Right lobe of liver (tissue), 6 donors: ENCODE measurements at regions not wholly inside any gene's neighbourhood (a gene's known extent, or its start where the extent isn't known, plus 50 kb on each side); places are given as distances from the start of the nearest gene placed in this dataset.
"Not testable (repeated sequence)": the region's sequence is repeated elsewhere in the genome, so short reads cannot be mapped to it uniquely, and the experiment has no call there.

Experiments used
- ATAC-seq, 4 donors: fragments of 200-7000 bp; cut with Tn5 transposase; one replicate each; pipeline ENCODE4 v1.9.1; 2020; ENCODE audit warnings: mild to moderate bottlenecking in 4 of 4, moderate library complexity in 4 of 4
- DNase-seq, 3 donors: peaks; one replicate each; pipeline ENCODE4 v3.0.0-alpha.2; 2020
- H3K27ac ChIP-seq, 3 donors: fragments of 200-600 bp; one replicate each; pipeline ENCODE4 v1.8.0; 2022
- H3K27me3 ChIP-seq, 2 donors: fragments of 200-600 bp; one replicate each; pipeline ENCODE4 v1.8.0; 2022
- H3K36me3 ChIP-seq, 4 donors: fragments of 200-600 bp; sonication (generic) in 1 of 4; one replicate each; pipeline versions ENCODE4 v1.5.1 to v1.8.0; 2017 to 2022; ENCODE audit warnings: control low read depth in 1 of 4
- H3K4me1 ChIP-seq, 4 donors: fragments of 200-600 bp; sonication (generic) in 1 of 4; one replicate each; pipeline versions ENCODE4 v1.5.1 to v1.8.0; 2017 to 2022; ENCODE audit warnings: control low read depth in 1 of 4
- H3K4me3 ChIP-seq, 3 donors: fragments of 200-600 bp; one replicate each; pipeline ENCODE4 v1.8.0; 2022
- H3K9me3 ChIP-seq, 4 donors: fragments of 200-600 bp; sonication (generic) in 1 of 4; one replicate each; pipeline versions ENCODE4 v1.5.1 to v1.8.0; 2017 to 2022; ENCODE audit warnings: control low read depth in 1 of 4
- POLR2A ChIP-seq: fragments of 450-650 bp; IDR thresholded peaks from one replicate; pipeline ENCODE4 v1.6.1; 2017; ENCODE audit warnings: antibody characterized with exemption, mild to moderate bottlenecking
- WGBS: methylation state at CpG from one replicate; pipeline ENCODE4 v1.1.6; 2018; ENCODE audit warnings: low coverage, low lambda C conversion rate; ENCODE audit not compliant: insufficient coverage; ENCODE audit errors: missing lambda C conversion rate; 5-methylcytosine and 5-hydroxymethylcytosine counted together
- intact Hi-C, 2 donors: fragments of 100-400 bp; cut with DNase I; formaldehyde crosslinking; loops; one replicate each; pipeline versions ENCODE4 v1.11.2 to v1.14.1; 2022
- TF ChIP-seq, protein P1 (sequence below), 4 donors: fragments of 200-600 bp in 3 of 4; fragments of 450-650 bp in 1 of 4; IDR thresholded peaks; one replicate each; pipeline versions ENCODE4 v1.5.1 to v1.8.0; 2016 to 2022; ENCODE audit warnings: antibody characterized with exemption in 4 of 4, mild to moderate bottlenecking in 2 of 4
- donor health status: DM: no; HTN: yes; CAD: no.
- donor health status: DM: no; HTN: no; CAD: no.
- donor health status: DM: no; HTN: no; CAD: no.
- donor health status: DM: no; HTN: yes; CAD: no.
- donor health status: DM: no; HTN: yes; CAD: no.

DNA sequence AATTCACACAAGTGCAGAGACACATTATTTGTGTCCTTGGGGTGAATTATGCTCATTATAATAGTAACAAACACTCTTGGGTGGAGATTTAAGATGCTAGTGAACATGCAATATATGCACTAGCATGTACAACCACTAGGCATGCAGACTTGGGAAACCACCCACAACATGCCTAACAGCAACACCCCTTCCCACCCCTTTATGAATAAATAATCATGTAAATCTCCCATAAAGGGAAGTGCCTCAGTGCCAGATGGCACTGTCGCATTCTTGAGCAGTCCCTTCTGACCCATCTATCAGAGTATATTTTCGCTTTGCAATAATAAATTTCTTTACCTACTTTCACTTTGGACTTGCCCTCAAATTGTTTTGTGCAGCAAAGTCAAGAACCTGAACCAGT, 1362.2 kb downstream of the OLFM4 start:
- WGBS: 64% methylated on average over 2 of the region's 2 CpGs
- Histone ChIP-seq H3K27ac (no peak overlapping the region), H3K4me1 (no peaks in the 10 kb centered on the region), H3K9me3 (no peaks in the 10 kb centered on the region), H3K4me3 (no peak overlapping the region), H3K27me3 (no peaks in the 10 kb centered on the region), H3K36me3 (no peaks in the 10 kb centered on the region)
- no peak for ATAC-seq
- no peak for DNase-seq
- no peak for TF ChIP-seq POLR2A
- TF ChIP-seq, protein P1, sequence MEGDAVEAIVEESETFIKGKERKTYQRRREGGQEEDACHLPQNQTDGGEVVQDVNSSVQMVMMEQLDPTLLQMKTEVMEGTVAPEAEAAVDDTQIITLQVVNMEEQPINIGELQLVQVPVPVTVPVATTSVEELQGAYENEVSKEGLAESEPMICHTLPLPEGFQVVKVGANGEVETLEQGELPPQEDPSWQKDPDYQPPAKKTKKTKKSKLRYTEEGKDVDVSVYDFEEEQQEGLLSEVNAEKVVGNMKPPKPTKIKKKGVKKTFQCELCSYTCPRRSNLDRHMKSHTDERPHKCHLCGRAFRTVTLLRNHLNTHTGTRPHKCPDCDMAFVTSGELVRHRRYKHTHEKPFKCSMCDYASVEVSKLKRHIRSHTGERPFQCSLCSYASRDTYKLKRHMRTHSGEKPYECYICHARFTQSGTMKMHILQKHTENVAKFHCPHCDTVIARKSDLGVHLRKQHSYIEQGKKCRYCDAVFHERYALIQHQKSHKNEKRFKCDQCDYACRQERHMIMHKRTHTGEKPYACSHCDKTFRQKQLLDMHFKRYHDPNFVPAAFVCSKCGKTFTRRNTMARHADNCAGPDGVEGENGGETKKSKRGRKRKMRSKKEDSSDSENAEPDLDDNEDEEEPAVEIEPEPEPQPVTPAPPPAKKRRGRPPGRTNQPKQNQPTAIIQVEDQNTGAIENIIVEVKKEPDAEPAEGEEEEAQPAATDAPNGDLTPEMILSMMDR (IDR thresholded peaks at IDR 0.05): no peak
- intact Hi-C loops: no loop called here

DNA sequence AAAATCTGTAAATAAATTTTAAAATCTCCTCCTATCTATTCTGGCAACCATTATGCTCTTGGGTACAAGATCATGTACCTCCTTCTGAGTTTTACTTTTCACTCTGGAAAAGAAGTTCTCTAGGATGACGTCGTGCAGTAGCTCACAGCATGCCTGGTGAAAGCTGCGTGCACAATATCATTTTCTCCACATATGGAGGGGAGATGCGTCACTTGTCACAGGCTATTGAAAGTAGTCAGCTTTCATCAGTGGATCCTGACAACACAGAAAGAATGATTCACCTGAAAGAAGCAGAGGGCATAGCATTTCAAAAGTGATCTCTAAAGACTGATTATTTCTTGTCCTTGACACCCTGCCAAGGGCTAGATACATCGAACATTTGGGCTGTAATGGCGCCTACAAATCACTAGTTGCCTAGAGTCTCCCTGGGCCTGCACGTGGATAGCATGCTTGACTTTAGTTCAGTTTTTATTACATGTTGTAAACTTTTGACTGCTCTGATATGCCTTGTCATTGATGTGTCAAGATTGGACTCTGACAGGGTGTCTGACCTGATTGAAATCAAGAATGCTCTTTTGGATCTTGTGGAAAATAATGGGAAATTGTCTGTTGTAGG, 1365.6 kb downstream of the OLFM4 start:
- Histone ChIP-seq H3K9me3 (no peaks in the 10 kb centered on the region), H3K27me3 (no peaks in the 10 kb centered on the region), H3K36me3 (no peaks in the 10 kb centered on the region), H3K27ac (no peak overlapping the region), H3K4me1 (no peaks in the 10 kb centered on the region), H3K4me3 (no peak overlapping the region)
- DNase-seq (no peak), ATAC-seq (no peak)
- intact Hi-C loops: no loop called here
- 71% methylated on average over 6 of the region's 7 CpGs for WGBS
- TF ChIP-seq, protein P1 (IDR thresholded peaks at IDR 0.05): no peak
- no peak for TF ChIP-seq POLR2A

DNA sequence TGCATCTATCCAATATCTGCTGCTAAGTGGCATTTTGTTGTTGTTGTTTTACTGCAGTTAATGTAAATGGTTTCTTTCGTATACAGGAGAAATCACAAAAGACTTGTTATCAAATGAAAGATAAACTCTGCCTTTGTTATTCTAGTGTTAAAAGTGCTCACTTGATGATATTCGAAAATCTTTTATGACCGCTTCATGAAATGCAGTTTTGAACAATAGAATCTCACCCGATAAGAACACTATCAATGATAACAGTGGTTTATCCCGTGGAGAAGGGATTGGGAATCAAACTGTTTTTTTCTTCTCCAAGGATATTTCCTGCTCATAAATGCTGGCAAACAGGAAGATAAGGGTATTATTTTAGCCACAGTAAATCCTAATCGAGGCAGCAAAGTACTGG, 1366.3 kb downstream of the OLFM4 start:
- TF ChIP-seq, protein P1 (IDR thresholded peaks at IDR 0.05): no peak
- no peak for TF ChIP-seq POLR2A
- no peaks in the 10 kb centered on the region for H3K9me3 ChIP-seq
- H3K27me3 ChIP-seq: no peaks in the 10 kb centered on the region
- DNase-seq (no peak), ATAC-seq (no peak)
- intact Hi-C loops: no loop called here
- no peak overlapping the region for H3K27ac ChIP-seq
- H3K4me1 ChIP-seq: no peaks in the 10 kb centered on the region
- no peaks in the 10 kb centered on the region for H3K36me3 ChIP-seq
- WGBS: 51% methylated on average over 6 of the region's 6 CpGs
- no peak overlapping the region for H3K4me3 ChIP-seq

DNA sequence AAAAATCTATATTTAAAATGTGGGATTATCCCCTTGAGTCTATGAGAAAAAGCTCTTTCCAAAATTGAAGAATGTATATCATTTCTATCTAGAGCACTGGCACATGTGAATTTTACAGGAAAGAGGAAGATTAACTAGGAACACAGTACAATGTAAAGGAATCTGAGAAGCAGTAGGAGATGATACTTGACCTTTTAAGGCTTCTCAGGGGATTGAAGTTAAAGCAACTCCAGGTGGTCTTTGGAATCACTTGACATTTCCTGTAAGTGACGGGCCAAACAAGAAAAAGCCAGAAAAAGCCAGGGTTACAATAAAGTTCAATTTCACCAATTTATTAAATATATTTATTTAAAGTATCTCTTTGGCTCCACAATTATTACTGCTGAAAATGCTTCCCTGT, 1373.9 kb downstream of the OLFM4 start:
- Histone ChIP-seq H3K27ac (no peak overlapping the region), H3K27me3 (no peaks in the 10 kb centered on the region), H3K4me3 (no peak overlapping the region), H3K4me1 (no peaks in the 10 kb centered on the region), H3K36me3 (no peaks in the 10 kb centered on the region), H3K9me3 (no peaks in the 10 kb centered on the region)
- DNase-seq: no peak
- WGBS: 67% methylated on average over 1 of the region's 1 CpG
- ATAC-seq: no peak
- no peak for TF ChIP-seq POLR2A
- intact Hi-C loops: no loop called here

DNA sequence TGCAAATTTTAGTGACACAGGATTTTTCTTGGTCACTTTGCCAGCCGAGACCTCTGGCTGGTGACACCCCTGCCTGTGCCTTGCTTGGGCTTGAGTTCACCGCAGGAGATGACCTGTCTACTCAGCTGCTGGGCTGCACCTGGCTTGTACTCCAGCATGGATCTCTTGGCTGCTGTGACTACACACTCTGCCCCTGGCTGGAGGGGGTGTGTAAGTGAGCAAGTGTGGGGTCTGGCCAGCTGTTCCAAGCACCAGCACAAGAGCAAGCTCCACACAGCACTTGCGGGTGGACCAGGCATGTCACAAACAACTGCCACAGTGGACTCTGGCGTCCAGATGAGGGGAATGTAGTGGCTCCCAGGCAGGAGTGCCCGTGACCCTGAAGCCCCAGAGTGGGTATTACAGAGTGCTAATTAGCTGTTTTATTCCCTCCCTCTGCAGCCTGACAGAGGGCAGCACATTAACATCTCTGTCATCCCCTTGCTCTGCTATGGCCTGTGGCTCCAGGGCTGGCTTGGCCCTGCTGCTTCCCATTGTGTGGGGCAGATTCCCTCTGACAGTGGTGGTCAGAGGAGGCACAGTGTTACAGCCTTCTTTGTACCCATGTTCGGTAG, 1387.2 kb downstream of the OLFM4 start:
- no peaks in the 10 kb centered on the region for H3K9me3 ChIP-seq
- DNase-seq: no peak
- H3K4me1 ChIP-seq: no peaks in the 10 kb centered on the region
- no peak for TF ChIP-seq POLR2A
- TF ChIP-seq, protein P1 (IDR thresholded peaks at IDR 0.05): no peak
- no peak overlapping the region for H3K27ac ChIP-seq
- peak in 1 of 4 donors; percentile 24 for ATAC-seq
- H3K36me3 ChIP-seq: no peaks in the 10 kb centered on the region
- H3K27me3 ChIP-seq: no peaks in the 10 kb centered on the region
- no peak overlapping the region for H3K4me3 ChIP-seq
- WGBS: 79% methylated on average over 2 of the region's 6 CpGs
- intact Hi-C loops: no loop called here

DNA sequence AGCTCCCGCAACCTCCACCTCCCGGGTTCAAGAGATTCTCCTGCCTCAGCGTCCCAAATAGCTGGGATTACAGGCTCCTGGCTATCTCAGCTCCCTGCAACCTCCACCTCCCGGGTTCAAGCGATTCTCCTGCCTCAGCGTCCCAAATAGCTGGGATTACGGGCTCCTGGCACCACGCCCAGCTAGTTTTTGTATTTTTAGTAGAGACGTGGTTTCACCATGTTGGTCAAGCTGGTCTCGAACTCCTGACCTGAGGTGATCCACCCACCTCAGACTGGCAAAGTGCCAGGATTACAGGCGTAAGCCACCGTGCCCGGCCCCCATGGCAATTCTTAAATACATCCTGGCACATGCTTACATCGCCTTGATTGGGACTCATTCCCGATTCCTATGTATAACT, 1394.3 kb downstream of the OLFM4 start:
- H3K9me3 ChIP-seq, H3K27ac ChIP-seq, H3K4me1 ChIP-seq, DNase-seq, intact Hi-C loops, H3K4me3 ChIP-seq, H3K36me3 ChIP-seq, ATAC-seq, H3K27me3 ChIP-seq: not testable (repeated sequence)
- 68% methylated on average over 8 of the region's 15 CpGs for WGBS
